A549 (cell line): ENCODE measurements at regions not wholly inside any gene's neighbourhood (a gene's known extent, or its start where the extent isn't known, plus 50 kb on each side); places are given as distances from the start of the nearest gene placed in this dataset.

ENCODE experiments used
- CEBPB ChIP-seq, 2 experiments: fragments of >200 bp in 1 of 2; sonication (Bioruptor Twin) in 1 of 2; formaldehyde crosslinking in 1 of 2; IDR thresholded peaks; 2 replicates each; pipeline ENCODE4 v1.6.1; 2012 to 2016
- CTCF ChIP-seq: fragments of >200 bp; sonication (Bioruptor Twin); formaldehyde crosslinking; IDR thresholded peaks from 3 replicates; pipeline ENCODE4 v1.5.1; 2016
- EHMT2 ChIP-seq: fragments of 200-600 bp; sonication (generic); IDR thresholded peaks from 2 replicates; pipeline ENCODE4 v1.6.1; 2016; ENCODE audit warnings: antibody characterized with exemption, low read depth, mild to moderate bottlenecking, moderate library complexity
- EP300 ChIP-seq, 2 experiments: fragments of >200 bp; sonication (Bioruptor Twin); formaldehyde crosslinking; IDR thresholded peaks; 2 replicates in 1 of 2; 3 replicates in 1 of 2; pipeline ENCODE4 v1.6.1; 2016 to 2017
- FOSL2 ChIP-seq, 2 experiments: fragments of 450-650 bp in 1 of 2; fragments of >200 bp in 1 of 2; sonication (Bioruptor Twin) in 1 of 2; formaldehyde crosslinking; IDR thresholded peaks; 2 replicates each; pipeline versions ENCODE4 v1.5.0 to v1.6.1; 2016 to 2020; ENCODE audit warnings: mild to moderate bottlenecking in 1 of 2, moderate library complexity in 1 of 2
- KDM1A ChIP-seq: fragments of 200-600 bp; sonication (generic); IDR thresholded peaks from 2 replicates; pipeline ENCODE4 v1.6.1; 2016; ENCODE audit warnings: low read depth, mild to moderate bottlenecking
- NR3C1 ChIP-seq: fragments of >200 bp; sonication (Bioruptor Twin); formaldehyde crosslinking; IDR thresholded peaks from 3 replicates; pipeline ENCODE4 v1.6.1; 2017
- PBX3 ChIP-seq: IDR thresholded peaks from 2 replicates; pipeline ENCODE4 v1.6.1; 2012
- POLR2A ChIP-seq: IDR thresholded peaks from 2 replicates; pipeline ENCODE4 v1.6.1; 2012; ENCODE audit warnings: mild to moderate bottlenecking, low read length
- REST ChIP-seq: fragments of 200-600 bp; sonication (generic); IDR thresholded peaks from 2 replicates; pipeline ENCODE4 v1.6.1; 2016; ENCODE audit warnings: antibody characterized with exemption, mild to moderate bottlenecking, moderate library complexity

- TF ChIP-seq POLR2A (no peak), PBX3 (no peak), FOSL2 (IDR thresholded peaks at IDR 0.05) (no peak), FOSL2 (CRISPR knock-in tag; IDR thresholded peaks at IDR 0.05) (no peak), CTCF (no peak), REST (no peak), EHMT2 (no peak), KDM1A (no peak), NR3C1 (no peak), CEBPB (IDR thresholded peaks at IDR 0.05) (no peak), EP300 (IDR thresholded peaks at IDR 0.05) (no peak)
These were observed 466.3 kb downstream of the HAPSTR1 start for GRCh38 chr16:9557713-9558112.
